ENCODE measurements at regions not wholly inside any gene's neighbourhood (a gene's known extent, or its start where the extent isn't known, plus 50 kb on each side); places are given as distances from the start of the nearest gene placed in this dataset.
"Not testable (repeated sequence)": the region's sequence is repeated elsewhere in the genome, so short reads cannot be mapped to it uniquely, and the experiment has no call there.

- no peak for DNase-seq
- Histone ChIP-seq H3K27me3 (no peaks in the 10 kb centered on the region), H3K4me3 (no peak overlapping the region), H3K36me3 (no peaks in the 10 kb centered on the region), H3K27ac (no peak overlapping the region), H3K4me1 (no peaks in the 10 kb centered on the region), H3K9me3 (no peaks in the 10 kb centered on the region)
- TF ChIP-seq CTCF (IDR thresholded peaks at IDR 0.05) = no peak
- no peak for TF ChIP-seq POLR2A (IDR thresholded peaks at IDR 0.05)
- ATAC-seq = no peak
- 90% methylated on average over 4 of the region's 4 CpGs for WGBS (ENCODE audit: insufficient coverage, low coverage, low lambda C conversion rate, missing lambda C conversion rate)
- intact Hi-C loops (cut with DNase I) = no loop called here
These were observed 162.1 kb downstream of the GLUL start for GRCh38 chr1:182229451-182229850.

GRCh38 chr1:182227864-182228547 lies 163.6 kb downstream of the GLUL start:
- H3K27ac ChIP-seq = no peak overlapping the region
- H3K27me3 ChIP-seq = no peaks in the 10 kb centered on the region
- intact Hi-C loops (cut with DNase I) = no loop called here
- no peaks in the 10 kb centered on the region for H3K4me1 ChIP-seq
- no peak overlapping the region for H3K4me3 ChIP-seq
- H3K9me3 ChIP-seq = no peaks in the 10 kb centered on the region
- no peak for TF ChIP-seq CTCF (IDR thresholded peaks at IDR 0.05)
- TF ChIP-seq POLR2A (IDR thresholded peaks at IDR 0.05) = no peak
- DNase-seq (no peak), ATAC-seq (no peak)
- WGBS (ENCODE audit: insufficient coverage, low coverage, low lambda C conversion rate, missing lambda C conversion rate) = 66% methylated on average over 4 of the region's 4 CpGs
- no peaks in the 10 kb centered on the region for H3K36me3 ChIP-seq

- WGBS (ENCODE audit: insufficient coverage, low coverage, low lambda C conversion rate, missing lambda C conversion rate) = 90% methylated on average over 2 of the region's 2 CpGs
These were observed 165.0 kb downstream of the GLUL start for GRCh38 chr1:182226618-182227017.

GRCh38 chr1:182225755-182226154 lies 164.2 kb upstream of the ZNF648 start:
- H3K9me3 ChIP-seq; H3K36me3 ChIP-seq; ATAC-seq; intact Hi-C loops (cut with DNase I); H3K27ac ChIP-seq; H3K4me3 ChIP-seq; H3K4me1 ChIP-seq; DNase-seq; H3K27me3 ChIP-seq: not testable (repeated sequence)
- 77% methylated on average over 3 of the region's 3 CpGs for WGBS (ENCODE audit: insufficient coverage, low coverage, low lambda C conversion rate, missing lambda C conversion rate)

More at GRCh38 chr1:182226618-182227017, 165.0 kb downstream of the GLUL start:
- Histone ChIP-seq H3K27ac (no peak overlapping the region), H3K36me3 (no peaks in the 10 kb centered on the region), H3K4me1 (no peaks in the 10 kb centered on the region), H3K4me3 (no peak overlapping the region), H3K27me3 (no peaks in the 10 kb centered on the region), H3K9me3 (no peaks in the 10 kb centered on the region)
- TF ChIP-seq POLR2A (IDR thresholded peaks at IDR 0.05) = no peak
- no peak for TF ChIP-seq CTCF (IDR thresholded peaks at IDR 0.05)
- DNase-seq = no peak
- intact Hi-C loops (cut with DNase I) = no loop called here
- no peak for ATAC-seq

- H3K27ac ChIP-seq; ATAC-seq; intact Hi-C loops (cut with DNase I); H3K9me3 ChIP-seq; H3K36me3 ChIP-seq; H3K4me3 ChIP-seq; DNase-seq; H3K4me1 ChIP-seq; H3K27me3 ChIP-seq: not testable (repeated sequence)
- WGBS (ENCODE audit: insufficient coverage, low coverage, low lambda C conversion rate, missing lambda C conversion rate) = 83% methylated on average over 2 of the region's 2 CpGs
These were observed 160.5 kb upstream of the ZNF648 start for GRCh38 chr1:182221990-182222389.

- H3K4me1 ChIP-seq; H3K4me3 ChIP-seq; H3K9me3 ChIP-seq; H3K27me3 ChIP-seq; intact Hi-C loops (cut with DNase I); DNase-seq; H3K36me3 ChIP-seq; H3K27ac ChIP-seq; ATAC-seq: not testable (repeated sequence)
- WGBS (ENCODE audit: insufficient coverage, low coverage, low lambda C conversion rate, missing lambda C conversion rate) = 100% methylated on average over 1 of the region's 1 CpG
These were observed 159.9 kb upstream of the ZNF648 start for GRCh38 chr1:182221367-182221766.
